HCT116 (cell line): ENCODE measurements at regions not wholly inside any gene's neighbourhood (a gene's known extent, or its start where the extent isn't known, plus 50 kb on each side); places are given as distances from the start of the nearest gene placed in this dataset.

Experiments used
- ATAC-seq: fragments of 200-7000 bp; cut with Tn5 transposase; 2 replicates; pipeline ENCODE4 v1.9.1; 2020; ENCODE audit warnings: mild to moderate bottlenecking, moderate library complexity
- BruUV-seq: library from RNA; stranded (reverse); fragments of 400-500 nt; replicated peaks from 2 replicates; lab custom pipeline; 2021; lab: Mats Ljungman, UMichigan
- CTCF ChIA-PET: fragments of 300-600 bp; sonication (Branson Sonifier 250); formaldehyde crosslinking; loops from one replicate; lab custom pipeline; 2021; ENCODE audit warnings: antibody characterized with exemption; lab: Charles Lee
- POLR2A ChIA-PET: fragments of 300-600, 350-600 bp; sonication (Branson Sonifier 250); formaldehyde crosslinking; loops from one replicate; lab custom pipeline; 2021; ENCODE audit warnings: antibody characterized with exemption; lab: Charles Lee
- RAD21 ChIA-PET, 2 experiments: fragments of 300-600 bp; sonication (Branson Sonifier 250); formaldehyde crosslinking; loops; one replicate each; lab custom pipeline; 2023; ENCODE audit warnings: low total read pairs in 2 of 2; ENCODE audit not compliant: uncharacterized antibody in 2 of 2, unreplicated experiment in 2 of 2, low non-redundant PET in 1 of 2; lab: Charles Lee
- DNase-seq: peaks from one replicate; pipeline ENCODE4 v3.0.0-alpha.2; 2010; ENCODE audit warnings: low read depth, low spot score
- H2AFZ ChIP-seq: fragments of 200-600 bp; shearing (Covaris generic), sonication (generic); 2 replicates; pipeline ENCODE4 v1.6.1; 2017; ENCODE audit warnings: low read depth, mixed run types, mixed read lengths, antibody characterized with exemption, low read length; ENCODE audit not compliant: poor library complexity, severe bottlenecking
- H3K27ac ChIP-seq: 2 replicates; pipeline ENCODE4 v1.5.1; 2012; ENCODE audit warnings: low read depth, low read length
- H3K27me3 ChIP-seq: fragments of 200-600 bp; sonication (generic); 2 replicates; pipeline ENCODE4 v1.6.1; 2016; ENCODE audit warnings: mixed run types, low read length, mixed read lengths; ENCODE audit not compliant: insufficient read depth
- H3K36me3 ChIP-seq, 2 experiments: fragments of 200-500 bp in 1 of 2; fragments of 200-600 bp in 1 of 2; sonication (Bioruptor generic) in 1 of 2; sonication (generic) in 1 of 2; 2 replicates each; pipeline versions ENCODE4 v1.5.1 to v1.6.1; 2014 to 2016; ENCODE audit warnings: low read length in 2 of 2, inconsistent platforms in 1 of 2, mixed read lengths in 1 of 2, mixed run types in 1 of 2; ENCODE audit not compliant: insufficient read depth in 2 of 2, control insufficient read depth in 1 of 2
- H3K4me1 ChIP-seq, 2 experiments: fragments of 200-600 bp in 1 of 2; sonication (generic) in 1 of 2; 2 replicates each; pipeline versions ENCODE4 v1.5.1 to v1.6.1; 2012 to 2017; ENCODE audit warnings: low read length in 2 of 2, inconsistent platforms in 1 of 2, mild to moderate bottlenecking in 1 of 2, mixed read lengths in 1 of 2, mixed run types in 1 of 2, moderate library complexity in 1 of 2; ENCODE audit not compliant: insufficient read depth in 2 of 2, control insufficient read depth in 1 of 2
- H3K4me2 ChIP-seq: fragments of 200-600 bp; sonication (generic); 2 replicates; pipeline ENCODE4 v1.6.1; 2017; ENCODE audit warnings: mixed run types, low read length, mixed read lengths
- H3K4me3 ChIP-seq, 2 experiments: fragments of 200-600 bp in 1 of 2; sonication (generic) in 1 of 2; replicated peaks in 1 of 2; 2 replicates each; pipeline ENCODE4 v1.5.1; 2011 to 2016; ENCODE audit warnings: low read length in 2 of 2, control low read depth in 1 of 2, low read depth in 1 of 2, mild to moderate bottlenecking in 1 of 2, mixed read lengths in 1 of 2, mixed run types in 1 of 2
- H3K79me2 ChIP-seq: fragments of 200-600 bp; sonication (generic); 2 replicates; pipeline ENCODE4 v1.6.1; 2017; ENCODE audit warnings: mild to moderate bottlenecking, mixed run types, low read length, moderate library complexity, mixed read lengths; ENCODE audit not compliant: insufficient read depth
- H3K9ac ChIP-seq: fragments of 200-600 bp; sonication (generic); 2 replicates; pipeline ENCODE4 v1.6.1; 2016; ENCODE audit warnings: low read length, mixed read lengths
- H3K9me2 ChIP-seq: fragments of 200-600 bp; sonication (generic), shearing (Covaris generic); 2 replicates; pipeline ENCODE4 v1.6.1; 2017; ENCODE audit warnings: mixed run types, mild to moderate bottlenecking, moderate library complexity; ENCODE audit not compliant: insufficient read depth
- H3K9me3 ChIP-seq, 2 experiments: fragments of 200-500 bp in 1 of 2; fragments of 200-600 bp in 1 of 2; sonication (Bioruptor generic) in 1 of 2; sonication (generic) in 1 of 2; 2 replicates each; pipeline ENCODE4 v1.6.1; 2014 to 2017; ENCODE audit warnings: low read length in 2 of 2, mixed read lengths in 2 of 2, inconsistent platforms in 1 of 2, low read depth in 1 of 2, mild to moderate bottlenecking in 1 of 2, mixed run types in 1 of 2, moderate library complexity in 1 of 2; ENCODE audit not compliant: control insufficient read depth in 1 of 2, insufficient read depth in 1 of 2
- H4K20me1 ChIP-seq: fragments of 200-600 bp; sonication (generic), shearing (Covaris generic); 2 replicates; pipeline ENCODE4 v1.6.1; 2017; ENCODE audit warnings: mixed run types, mild to moderate bottlenecking, moderate library complexity; ENCODE audit not compliant: insufficient read depth
- CEBPB ChIP-seq: IDR thresholded peaks from 2 replicates; pipeline ENCODE4 v1.6.1; 2012; ENCODE audit warnings: low read depth
- FOSL1 ChIP-seq: IDR thresholded peaks from 2 replicates; pipeline ENCODE4 v1.6.1; 2012; ENCODE audit warnings: low read depth
- JUND ChIP-seq: IDR thresholded peaks from 2 replicates; pipeline ENCODE4 v1.6.1; 2012
- POLR2A ChIP-seq: IDR thresholded peaks from 2 replicates; pipeline ENCODE4 v1.7.0; 2011; ENCODE audit warnings: borderline replicate concordance; ENCODE audit not compliant: insufficient read depth, insufficient read length; ENCODE audit errors: extremely low read depth
- POLR2AphosphoS5 ChIP-seq: IDR thresholded peaks from 2 replicates; pipeline ENCODE4 v1.6.1; 2011; ENCODE audit warnings: mild to moderate bottlenecking, low read depth, low read length, moderate library complexity
- SIN3A ChIP-seq: IDR thresholded peaks from 2 replicates; pipeline ENCODE4 v1.6.1; 2012; ENCODE audit warnings: low read depth
- SRF ChIP-seq: IDR thresholded peaks from 2 replicates; pipeline ENCODE4 v1.6.1; 2012; ENCODE audit warnings: low read depth
- intact Hi-C: fragments of 100-400 bp; cut with micrococcal nuclease; formaldehyde crosslinking; loops from 2 replicates; pipeline ENCODE4 v1.10.0; 2022
- TF ChIP-seq, protein P1 (sequence below), 3 experiments: fragments of 200-600 bp in 1 of 3; sonication (generic) in 1 of 3; IDR thresholded peaks in 2 of 3; conservative IDR thresholded peaks in 1 of 3; 2 replicates each; pipeline ENCODE4 v1.5.1; 2012 to 2017; ENCODE audit warnings: low read depth in 2 of 3, low read length in 2 of 3, antibody characterized with exemption in 1 of 3, borderline replicate concordance in 1 of 3, control low read depth in 1 of 3, mild to moderate bottlenecking in 1 of 3, mixed read lengths in 1 of 3, mixed run types in 1 of 3, moderate library complexity in 1 of 3; ENCODE audit not compliant: insufficient read depth in 1 of 3
- TF ChIP-seq, protein P2 (sequence below): IDR thresholded peaks from 2 replicates; pipeline ENCODE4 v1.6.1; 2012

- no peak for DNase-seq
- no peak for ATAC-seq
- no peaks in the 10 kb centered on the region for H3K79me2 ChIP-seq
- H3K4me1 ChIP-seq, result no peaks in the 10 kb centered on the region
- intact Hi-C loops, result loop anchor here (10.0 kb wide), 1 partner anchor 254 kb away; no protein-coding TSS in a partner anchor
- POLR2A ChIA-PET, result no interaction called here
- no peaks in the 10 kb centered on the region for H3K9me3 ChIP-seq
- TF ChIP-seq CEBPB (no peak), JUND (no peak), FOSL1 (no peak), SRF (no peak), POLR2AphosphoS5 (no peak), SIN3A (no peak), POLR2A (no peak)
- TF ChIP-seq, protein P1, sequence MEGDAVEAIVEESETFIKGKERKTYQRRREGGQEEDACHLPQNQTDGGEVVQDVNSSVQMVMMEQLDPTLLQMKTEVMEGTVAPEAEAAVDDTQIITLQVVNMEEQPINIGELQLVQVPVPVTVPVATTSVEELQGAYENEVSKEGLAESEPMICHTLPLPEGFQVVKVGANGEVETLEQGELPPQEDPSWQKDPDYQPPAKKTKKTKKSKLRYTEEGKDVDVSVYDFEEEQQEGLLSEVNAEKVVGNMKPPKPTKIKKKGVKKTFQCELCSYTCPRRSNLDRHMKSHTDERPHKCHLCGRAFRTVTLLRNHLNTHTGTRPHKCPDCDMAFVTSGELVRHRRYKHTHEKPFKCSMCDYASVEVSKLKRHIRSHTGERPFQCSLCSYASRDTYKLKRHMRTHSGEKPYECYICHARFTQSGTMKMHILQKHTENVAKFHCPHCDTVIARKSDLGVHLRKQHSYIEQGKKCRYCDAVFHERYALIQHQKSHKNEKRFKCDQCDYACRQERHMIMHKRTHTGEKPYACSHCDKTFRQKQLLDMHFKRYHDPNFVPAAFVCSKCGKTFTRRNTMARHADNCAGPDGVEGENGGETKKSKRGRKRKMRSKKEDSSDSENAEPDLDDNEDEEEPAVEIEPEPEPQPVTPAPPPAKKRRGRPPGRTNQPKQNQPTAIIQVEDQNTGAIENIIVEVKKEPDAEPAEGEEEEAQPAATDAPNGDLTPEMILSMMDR (IDR thresholded peaks at IDR 0.05 in 2 of 3, conservative IDR thresholded peaks at IDR 0.05 in 1 of 3; ENCODE audit: borderline replicate concordance in 1 of 3, insufficient read depth in 1 of 3, low read depth in 2 of 3, low read length in 2 of 3), result no peak
- TF ChIP-seq, protein P2, sequence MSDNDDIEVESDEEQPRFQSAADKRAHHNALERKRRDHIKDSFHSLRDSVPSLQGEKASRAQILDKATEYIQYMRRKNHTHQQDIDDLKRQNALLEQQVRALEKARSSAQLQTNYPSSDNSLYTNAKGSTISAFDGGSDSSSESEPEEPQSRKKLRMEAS, result no peak
- no peak overlapping the region for H3K27ac ChIP-seq
- no peaks in the 10 kb centered on the region for H4K20me1 ChIP-seq
- RAD21 ChIA-PET, result no interaction called here
- H3K36me3 ChIP-seq, result no peaks in the 10 kb centered on the region
- CTCF ChIA-PET, result interaction anchor here (2.2 kb wide), 1 partner anchor 117 kb away, joined by 7 read pairs; no protein-coding TSS in a partner anchor
- H3K9ac ChIP-seq, result no peak overlapping the region
- no TSS peak for BruUV-seq
- H3K4me3 ChIP-seq, result no peak overlapping the region
- no peak overlapping the region for H3K4me2 ChIP-seq
- no peak overlapping the region for H2AFZ ChIP-seq
- peaks cover 25% of the 10 kb centered on the region; the same call in 1 of the 2 replicates for H3K27me3 ChIP-seq
- H3K9me2 ChIP-seq, result no peaks in the 10 kb centered on the region
These were observed 298.3 kb downstream of the ETS1 start for GRCh38 chr11:128289048-128289447.
